GM12865 (cell line): ENCODE measurements at regions not wholly inside any gene's neighbourhood (a gene's known extent, or its start where the extent isn't known, plus 50 kb on each side); places are given as distances from the start of the nearest gene placed in this dataset.

Experiments used
- DNase-seq: peaks from one replicate; pipeline ENCODE4 v3.0.0; 2010; ENCODE audit warnings: low read depth
- H3K4me3 ChIP-seq: 2 replicates; pipeline ENCODE4 v1.5.1; 2011; ENCODE audit warnings: mild to moderate bottlenecking, low read depth, low read length, control low read depth
- CTCF ChIP-seq: IDR thresholded peaks from 2 replicates; pipeline ENCODE4 v1.5.1; 2011; ENCODE audit warnings: low read length, control low read depth, low read depth, inconsistent platforms; ENCODE audit not compliant: insufficient read depth; ENCODE audit errors: missing control alignments

DNA sequence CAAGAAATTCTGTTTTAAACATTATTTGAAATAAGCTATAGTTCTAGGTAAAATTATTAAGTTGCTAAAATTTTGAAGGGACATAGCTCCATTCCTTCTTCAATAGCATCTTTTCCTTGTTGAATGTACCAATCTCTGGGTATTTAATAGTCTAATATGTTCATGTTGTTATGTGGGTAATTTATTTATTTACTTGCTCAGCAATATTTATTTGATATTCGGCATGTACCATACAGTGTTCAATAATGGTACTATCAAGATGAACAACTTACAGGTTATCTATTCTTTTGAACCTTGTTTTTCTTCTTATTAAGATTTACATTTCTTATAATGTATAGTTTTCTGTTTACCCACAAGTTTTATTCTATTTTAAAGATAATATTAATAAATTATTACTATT lies 1616.8 kb upstream of the PIK3C3 start:
- DNase-seq, result no peak
- TF ChIP-seq CTCF, result no peak
- no peak overlapping the region for H3K4me3 ChIP-seq

DNA sequence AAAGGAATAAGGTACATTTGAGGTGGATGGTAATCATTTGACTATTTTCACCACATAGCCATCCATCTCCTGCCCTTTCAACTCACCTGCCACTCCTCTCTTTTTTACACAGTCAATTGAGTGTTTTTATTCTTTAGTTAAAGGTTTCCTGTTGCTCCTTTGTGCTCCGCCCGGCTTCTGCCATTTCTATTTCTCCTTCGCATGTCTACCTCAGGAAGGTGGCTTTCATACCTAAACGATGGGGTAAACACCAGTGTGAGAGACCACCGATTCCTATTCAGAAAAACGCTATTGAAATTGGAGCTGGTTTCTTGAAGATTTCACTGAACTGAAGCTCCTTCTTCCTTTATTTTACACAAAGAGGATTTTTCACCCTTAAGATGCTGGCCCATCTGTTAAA lies 1628.0 kb upstream of the PIK3C3 start:
- H3K4me3 ChIP-seq, result no peak overlapping the region
- TF ChIP-seq CTCF, result no peak
- DNase-seq, result no peak

DNA sequence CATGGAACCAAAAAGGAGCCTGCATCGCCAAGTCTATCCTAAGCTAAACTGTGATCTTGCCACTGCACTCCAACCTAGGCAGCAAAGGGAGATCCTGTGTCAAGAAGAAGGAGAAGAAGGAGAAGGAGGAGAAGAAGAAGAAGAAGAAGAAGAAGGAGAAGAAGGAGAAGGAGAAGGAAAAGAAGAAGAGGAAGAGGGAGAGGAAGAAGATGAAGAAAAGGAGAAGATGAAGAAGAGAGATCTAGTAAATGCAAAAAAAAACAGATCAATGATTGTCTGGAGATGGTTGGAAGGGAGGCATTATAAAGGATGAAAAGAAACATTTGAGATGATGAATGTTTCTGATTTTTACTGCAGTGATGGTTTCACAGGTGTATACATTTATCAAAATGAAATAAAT lies 1629.0 kb upstream of the PIK3C3 start:
- no peak for TF ChIP-seq CTCF
- no peak for DNase-seq
- no peak overlapping the region for H3K4me3 ChIP-seq

- no peak for DNase-seq
- H3K4me3 ChIP-seq, result no peak overlapping the region
- TF ChIP-seq CTCF, result no peak
Measured at GRCh38 chr18:40314199-40314598, 1640.8 kb upstream of the PIK3C3 start.

GRCh38 chr18:40313030-40313642 lies 1641.9 kb upstream of the PIK3C3 start:
- no peak for DNase-seq

GRCh38 chr18:40307627-40308026 lies 1647.4 kb upstream of the PIK3C3 start:
- no peak overlapping the region for H3K4me3 ChIP-seq
- no peak for DNase-seq
- no peak for TF ChIP-seq CTCF

More at GRCh38 chr18:40313030-40313642, 1641.9 kb upstream of the PIK3C3 start:
- H3K4me3 ChIP-seq, result no peak overlapping the region
- no peak for TF ChIP-seq CTCF
